NT2/D1 (cell line): ENCODE measurements at regions not wholly inside any gene's neighbourhood (a gene's known extent, or its start where the extent isn't known, plus 50 kb on each side); places are given as distances from the start of the nearest gene placed in this dataset.

Experiments
- YY1 ChIP-seq: IDR thresholded peaks from 2 replicates; pipeline ENCODE4 v1.6.1; 2011; ENCODE audit not compliant: insufficient read length, insufficient read depth
- ZNF274 ChIP-seq: IDR thresholded peaks from 2 replicates; pipeline ENCODE4 v1.6.1; 2011; ENCODE audit warnings: mild to moderate bottlenecking, low read depth, low read length

DNA sequence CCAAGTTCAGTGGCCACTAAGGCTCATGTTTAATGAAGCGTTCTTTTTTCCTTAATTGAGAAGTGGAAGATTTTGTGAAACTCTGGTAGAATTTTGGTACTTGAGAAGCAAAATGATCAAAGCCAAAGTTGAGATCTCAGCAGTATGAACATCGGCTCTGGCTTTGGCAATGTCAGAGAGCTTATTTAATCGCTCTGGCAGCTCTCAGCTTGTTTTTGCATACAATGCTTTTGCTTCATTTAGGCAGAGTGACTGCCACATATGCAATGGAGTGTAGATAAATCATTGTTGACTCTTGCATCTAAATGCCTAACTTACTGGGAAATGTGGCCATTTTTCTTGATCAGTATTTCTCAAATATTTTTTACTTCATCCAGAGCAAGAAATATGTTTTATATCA is 135.7 kb downstream of the AASDH start:
- TF ChIP-seq YY1 (no peak), ZNF274 (no peak)
